ENCODE measurements at regions not wholly inside any gene's neighbourhood (a gene's known extent, or its start where the extent isn't known, plus 50 kb on each side); places are given as distances from the start of the nearest gene placed in this dataset.
"Not testable (repeated sequence)": the region's sequence is repeated elsewhere in the genome, so short reads cannot be mapped to it uniquely, and the experiment has no call there.

DNA sequence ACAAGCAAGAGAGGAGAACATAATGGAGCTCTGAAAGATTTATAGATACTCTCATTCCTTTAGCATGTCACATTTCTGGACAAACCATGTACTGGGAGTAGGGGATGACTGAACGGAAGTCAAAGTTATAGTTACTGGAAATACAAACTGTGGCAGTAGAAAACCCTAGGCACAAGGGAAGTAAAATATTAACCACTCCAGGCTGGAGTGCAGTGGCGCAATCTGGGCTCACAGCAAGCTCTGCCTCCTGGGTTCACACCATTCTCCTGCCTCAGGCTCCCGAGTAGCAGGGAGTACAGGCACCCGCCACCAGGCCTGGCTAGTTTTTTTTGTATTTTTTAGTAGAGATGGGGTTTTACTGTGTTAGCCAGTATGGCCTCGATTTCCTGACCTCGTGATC, 167.3 kb downstream of the KDM5D start:
- H3K9ac ChIP-seq (ENCODE audit: low read length), result no peak overlapping the region
- no peaks in the 10 kb centered on the region for H3K4me1 ChIP-seq (ENCODE audit: control insufficient read depth, insufficient read depth, low read length)
- H3K4me3 ChIP-seq (ENCODE audit: low read length), result no peak overlapping the region
- H3K27me3 ChIP-seq (ENCODE audit: control insufficient read depth, insufficient read depth, low read length), result no peaks in the 10 kb centered on the region
- H3K36me3 ChIP-seq (ENCODE audit: control insufficient read depth, insufficient read depth, low read length), result no peaks in the 10 kb centered on the region
- H3K9me3 ChIP-seq (ENCODE audit: control insufficient read depth, low read length), result no peaks in the 10 kb centered on the region

DNA sequence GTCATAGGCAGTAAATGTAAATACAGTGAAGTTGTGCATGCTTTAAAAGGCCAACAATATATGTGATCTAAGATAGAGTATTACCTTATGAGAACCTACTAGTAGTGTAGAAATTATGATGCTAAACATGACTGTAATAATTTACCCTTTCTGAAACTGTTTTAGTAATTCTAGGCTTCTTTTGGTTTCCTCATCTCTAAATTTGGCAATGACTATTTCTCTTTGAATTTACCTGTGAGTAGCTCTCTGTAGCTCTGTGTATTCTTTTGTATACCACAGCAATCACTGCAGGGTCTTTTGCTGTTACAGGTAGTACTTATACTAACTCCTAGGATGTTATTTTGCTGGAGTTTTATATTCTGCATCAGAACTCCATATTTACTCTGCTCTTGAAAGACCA, 169.6 kb downstream of the KDM5D start:
- Histone ChIP-seq H3K4me1 (ENCODE audit: control insufficient read depth, insufficient read depth, low read length) (no peaks in the 10 kb centered on the region), H3K9ac (ENCODE audit: low read length) (no peak overlapping the region), H3K36me3 (ENCODE audit: control insufficient read depth, insufficient read depth, low read length) (no peaks in the 10 kb centered on the region), H3K4me3 (ENCODE audit: low read length) (no peak overlapping the region), H3K27me3 (ENCODE audit: control insufficient read depth, insufficient read depth, low read length) (no peaks in the 10 kb centered on the region), H3K9me3 (ENCODE audit: control insufficient read depth, low read length) (no peaks in the 10 kb centered on the region)

DNA sequence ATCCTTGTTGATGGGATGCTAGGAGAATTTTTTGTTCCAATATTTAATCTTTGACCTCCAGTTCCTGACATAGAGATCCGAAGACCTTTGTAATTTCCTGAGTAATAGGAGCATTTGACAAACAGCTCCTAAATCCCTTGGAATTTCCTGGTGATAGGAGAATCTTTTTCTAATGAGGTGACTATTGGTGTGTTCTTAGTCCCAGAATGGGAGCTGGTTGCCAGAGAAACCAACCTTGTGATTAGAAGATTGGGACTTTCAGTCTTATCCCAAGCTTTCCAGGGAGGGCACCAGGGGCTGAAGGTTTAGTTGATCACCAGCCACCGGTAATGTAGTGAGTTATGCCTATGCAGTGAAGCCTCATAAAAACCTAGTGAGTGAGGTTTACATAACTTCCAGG, 170.9 kb downstream of the KDM5D start:
- Histone ChIP-seq H3K4me3 (ENCODE audit: low read length) (no peak overlapping the region), H3K4me1 (ENCODE audit: control insufficient read depth, insufficient read depth, low read length) (no peaks in the 10 kb centered on the region), H3K9me3 (ENCODE audit: control insufficient read depth, low read length) (no peaks in the 10 kb centered on the region), H3K9ac (ENCODE audit: low read length) (no peak overlapping the region), H3K27me3 (ENCODE audit: control insufficient read depth, insufficient read depth, low read length) (no peaks in the 10 kb centered on the region), H3K36me3 (ENCODE audit: control insufficient read depth, insufficient read depth, low read length) (no peaks in the 10 kb centered on the region)

DNA sequence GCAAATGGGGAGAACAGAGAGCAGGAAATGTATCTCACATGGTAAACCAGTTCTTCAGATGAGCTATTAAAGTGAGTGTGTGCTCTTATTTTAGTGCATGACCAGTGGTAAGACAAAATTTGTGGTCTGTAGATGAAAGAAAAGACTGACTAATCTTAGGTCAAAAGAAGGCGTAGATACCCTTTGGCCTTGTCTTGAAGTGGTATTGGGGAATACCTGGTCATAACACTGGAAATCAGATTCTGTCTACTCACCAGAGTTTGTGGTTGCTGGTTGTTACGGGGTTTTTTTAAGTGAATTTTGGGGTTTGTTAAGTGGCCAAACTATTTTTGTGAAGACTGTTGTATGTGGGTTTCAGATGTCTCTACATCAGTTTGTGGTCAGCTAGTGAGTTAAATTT, 173.5 kb downstream of the KDM5D start:
- H3K9ac ChIP-seq (ENCODE audit: low read length), result no peak overlapping the region
- no peak overlapping the region for H3K4me3 ChIP-seq (ENCODE audit: low read length)
- H3K36me3 ChIP-seq (ENCODE audit: control insufficient read depth, insufficient read depth, low read length), result no peaks in the 10 kb centered on the region
- H3K4me1 ChIP-seq (ENCODE audit: control insufficient read depth, insufficient read depth, low read length), result no peaks in the 10 kb centered on the region
- no peaks in the 10 kb centered on the region for H3K27me3 ChIP-seq (ENCODE audit: control insufficient read depth, insufficient read depth, low read length)
- no peaks in the 10 kb centered on the region for H3K9me3 ChIP-seq (ENCODE audit: control insufficient read depth, low read length)

DNA sequence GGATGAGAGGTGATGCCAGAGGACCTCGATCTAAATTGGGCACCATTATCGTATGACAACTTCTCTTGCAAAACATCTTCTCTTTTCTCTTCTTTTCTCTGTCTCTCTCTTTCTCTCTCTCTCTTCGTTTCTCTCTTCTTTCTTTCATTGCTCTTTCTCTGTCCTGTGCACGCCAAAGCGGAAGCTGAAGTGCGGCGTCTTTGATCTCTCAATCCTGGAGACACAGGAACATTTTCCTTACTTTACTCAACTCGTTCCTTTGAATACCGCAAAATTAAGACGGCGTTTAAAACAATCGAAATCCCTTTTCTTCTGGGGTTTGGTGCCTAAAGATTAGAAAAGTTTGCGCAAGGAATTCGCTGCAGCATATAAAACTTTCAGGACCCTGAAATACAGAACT, 176.6 kb downstream of the KDM5D start:
- Histone ChIP-seq H3K9me3 (ENCODE audit: control insufficient read depth, low read length) (no peaks in the 10 kb centered on the region), H3K4me1 (ENCODE audit: control insufficient read depth, insufficient read depth, low read length) (no peaks in the 10 kb centered on the region), H3K4me3 (ENCODE audit: low read length) (peak overlapping the region; percentile 71), H3K36me3 (ENCODE audit: control insufficient read depth, insufficient read depth, low read length) (no peaks in the 10 kb centered on the region), H3K27me3 (ENCODE audit: control insufficient read depth, insufficient read depth, low read length) (no peaks in the 10 kb centered on the region), H3K9ac (ENCODE audit: low read length) (peak overlapping the region; percentile 59)

DNA sequence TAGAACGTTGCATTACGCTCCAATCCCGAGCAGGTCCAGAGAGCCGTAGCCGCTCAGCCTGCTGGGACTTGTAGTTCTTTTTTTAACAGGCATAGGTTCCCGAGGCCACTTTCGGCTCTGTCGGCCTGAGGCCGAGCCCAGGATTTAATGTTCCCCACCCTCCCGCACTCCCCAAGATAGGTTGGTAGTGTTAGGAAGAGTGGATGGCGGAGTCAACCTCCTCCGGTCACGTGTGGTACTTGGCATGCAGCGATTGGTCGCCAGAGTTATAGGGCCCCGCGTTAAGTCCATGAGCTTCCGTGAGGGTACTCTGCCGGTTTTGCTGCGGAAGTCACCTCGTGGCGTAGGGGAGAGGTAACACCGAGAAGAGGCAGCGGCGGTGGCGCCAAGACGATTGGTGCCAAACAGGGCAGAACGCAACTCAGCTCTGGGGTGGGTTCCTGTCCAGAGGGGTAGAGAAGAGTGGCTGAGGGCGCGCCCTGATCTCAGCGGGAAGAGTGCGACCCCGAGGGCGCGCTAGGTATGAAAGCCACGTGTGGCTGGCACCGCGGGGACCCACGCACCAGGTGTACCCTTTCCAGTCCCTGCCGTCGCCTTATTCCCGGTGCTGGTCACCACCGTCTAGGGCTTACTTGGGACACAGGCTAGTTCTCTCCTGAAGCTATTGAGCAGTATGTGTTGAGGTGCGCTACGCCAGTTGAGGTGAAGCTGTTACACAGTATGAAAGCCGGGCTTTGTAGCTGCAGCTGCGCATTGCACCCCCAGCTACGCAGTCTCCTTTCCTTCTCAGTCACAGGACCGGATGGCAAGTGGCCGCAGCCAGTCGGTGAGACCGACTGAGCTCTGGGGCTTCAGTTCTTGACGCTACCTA, 177.2 kb downstream of the KDM5D start:
- H3K9me3 ChIP-seq (ENCODE audit: control insufficient read depth, low read length), result no peaks in the 10 kb centered on the region
- H3K4me1 ChIP-seq (ENCODE audit: control insufficient read depth, insufficient read depth, low read length), result no peaks in the 10 kb centered on the region
- peak overlapping the region; percentile 71 for H3K4me3 ChIP-seq (ENCODE audit: low read length)
- H3K36me3 ChIP-seq (ENCODE audit: control insufficient read depth, insufficient read depth, low read length), result no peaks in the 10 kb centered on the region
- H3K27me3 ChIP-seq (ENCODE audit: control insufficient read depth, insufficient read depth, low read length), result no peaks in the 10 kb centered on the region
- H3K9ac ChIP-seq (ENCODE audit: low read length), result peak overlapping the region; percentile 59

DNA sequence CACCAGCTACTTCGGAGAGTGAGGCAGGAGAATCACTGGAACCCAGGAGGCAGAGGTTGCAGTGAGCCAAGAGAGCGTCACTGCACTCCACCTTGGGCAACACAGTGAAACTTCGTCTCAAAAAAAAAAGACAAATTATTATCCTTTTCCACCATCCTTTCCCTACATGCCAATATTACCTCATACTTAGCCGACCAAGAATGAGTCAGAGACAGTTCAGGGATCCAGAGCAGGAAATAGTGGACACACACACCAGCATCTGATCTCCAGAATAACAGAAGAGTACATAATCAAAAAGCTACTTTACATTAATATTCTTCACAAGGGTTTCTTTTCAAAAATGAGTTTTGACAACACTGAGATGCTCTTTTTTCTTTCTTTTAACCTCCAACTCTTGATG, 185.4 kb downstream of the KDM5D start:
- Histone ChIP-seq H3K4me1 (ENCODE audit: control insufficient read depth, insufficient read depth, low read length) (no peaks in the 10 kb centered on the region), H3K9me3 (ENCODE audit: control insufficient read depth, low read length) (no peaks in the 10 kb centered on the region), H3K36me3 (ENCODE audit: control insufficient read depth, insufficient read depth, low read length) (no peaks in the 10 kb centered on the region), H3K27me3 (ENCODE audit: control insufficient read depth, insufficient read depth, low read length) (no peaks in the 10 kb centered on the region), H3K9ac (ENCODE audit: low read length) (no peak overlapping the region), H3K4me3 (ENCODE audit: low read length) (no peak overlapping the region)

DNA sequence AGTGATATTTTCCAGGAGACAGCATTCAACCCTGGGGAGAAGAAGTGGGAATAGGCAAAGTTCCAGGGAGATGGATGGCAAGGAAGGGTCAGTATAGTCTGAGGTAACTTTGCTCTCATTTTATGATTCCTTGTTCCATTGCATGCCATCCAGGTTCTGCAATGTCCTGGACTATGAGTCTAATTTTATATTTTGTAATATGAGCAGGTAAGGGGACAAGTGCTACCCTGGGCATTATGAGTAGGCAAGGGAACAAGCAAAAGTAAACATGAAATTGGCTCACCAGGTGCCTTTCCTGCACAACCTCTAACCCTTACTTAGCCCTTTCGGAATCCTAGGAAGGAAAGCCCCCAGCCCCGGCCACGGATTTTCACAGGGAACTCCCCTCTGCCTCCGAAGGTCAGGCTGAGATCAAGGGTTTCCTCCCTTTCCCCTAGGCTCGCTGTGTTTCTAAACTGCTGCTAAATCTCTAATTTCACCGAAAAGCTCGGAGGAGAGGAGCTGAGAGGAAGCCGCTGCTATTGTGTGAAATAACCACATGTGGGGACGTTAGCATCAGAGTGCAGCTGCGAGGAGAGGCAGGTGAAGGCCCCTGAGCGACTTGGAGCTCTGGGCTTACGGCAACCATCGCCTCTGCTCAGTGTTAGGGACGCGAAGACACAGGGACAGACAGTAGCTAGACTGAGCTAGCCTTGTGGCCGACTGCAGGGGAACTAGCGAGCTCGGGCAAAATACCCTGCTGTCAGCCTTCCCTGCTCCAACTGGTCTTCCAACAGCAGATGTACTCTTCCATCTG, 194.7 kb downstream of the KDM5D start:
- Histone ChIP-seq H3K27me3 (ENCODE audit: control insufficient read depth, insufficient read depth, low read length) (no peaks in the 10 kb centered on the region), H3K9ac (ENCODE audit: low read length) (no peak overlapping the region), H3K4me1 (ENCODE audit: control insufficient read depth, insufficient read depth, low read length) (no peaks in the 10 kb centered on the region), H3K36me3 (ENCODE audit: control insufficient read depth, insufficient read depth, low read length) (no peaks in the 10 kb centered on the region), H3K9me3 (ENCODE audit: control insufficient read depth, low read length) (no peaks in the 10 kb centered on the region), H3K4me3 (ENCODE audit: low read length) (no peak overlapping the region)

DNA sequence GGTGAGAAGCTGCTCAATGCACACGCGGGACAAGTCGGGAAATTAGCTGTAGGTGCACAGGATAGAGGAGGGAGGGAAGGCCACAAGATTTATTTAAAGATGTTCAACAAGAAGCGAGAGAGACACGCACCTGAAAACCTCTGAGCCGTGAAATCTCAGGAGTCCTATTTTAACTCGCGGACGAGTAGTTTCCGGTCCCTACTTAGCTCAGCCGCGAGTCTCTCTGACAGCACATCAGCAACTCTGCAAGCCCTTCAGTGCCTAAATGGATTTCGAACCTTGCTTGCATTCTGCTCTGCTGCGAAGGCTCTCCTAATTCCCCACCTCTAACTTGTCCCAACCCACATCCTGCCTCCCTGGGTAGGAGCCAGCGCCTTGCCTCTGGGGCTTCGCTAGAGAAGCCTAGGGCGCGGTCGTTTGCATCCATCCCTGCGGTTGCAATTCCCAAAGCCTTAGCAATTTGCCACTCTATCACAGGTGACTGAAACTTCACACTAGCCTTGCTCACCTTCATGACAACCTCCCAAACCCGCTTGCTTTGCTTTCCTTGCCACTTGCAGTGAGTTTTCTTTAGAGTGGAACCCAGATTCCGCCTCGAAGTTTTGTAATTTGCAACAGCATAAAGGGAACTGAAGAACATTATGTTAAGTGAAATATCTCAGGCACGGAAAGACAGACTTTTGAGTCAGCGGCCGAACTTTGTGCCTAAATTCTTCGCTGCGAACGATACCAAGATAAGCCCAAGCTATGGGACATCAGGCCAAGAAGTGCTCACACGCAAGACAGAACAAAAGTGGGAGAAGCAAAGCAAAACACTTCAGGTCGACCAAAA, 202.8 kb downstream of the KDM5D start:
- Histone ChIP-seq H3K4me3 (ENCODE audit: low read length) (no peak overlapping the region), H3K27me3 (ENCODE audit: control insufficient read depth, insufficient read depth, low read length) (peaks cover 7% of the 10 kb centered on the region)

DNA sequence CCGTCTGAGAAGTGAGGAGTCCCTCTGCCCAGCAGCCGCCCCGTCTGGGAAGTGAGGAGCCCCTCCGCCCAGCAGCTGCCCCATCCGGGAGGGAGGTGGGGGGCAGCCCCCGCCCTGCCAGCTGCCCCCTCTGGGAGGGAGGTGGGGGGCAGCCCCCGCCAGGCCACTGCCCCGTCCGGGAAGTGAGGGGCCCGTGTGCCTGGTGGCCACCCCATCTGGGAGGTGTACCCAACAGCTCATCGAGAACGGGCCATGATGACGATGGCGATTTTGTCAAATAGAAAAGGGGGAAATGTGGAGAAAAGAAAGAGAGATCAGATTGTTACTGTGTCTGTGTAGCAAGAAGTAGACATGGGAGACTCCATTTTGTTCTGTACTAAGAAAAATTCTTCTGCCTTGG, 208.8 kb downstream of the KDM5D start:
- not testable (repeated sequence) for H3K36me3 ChIP-seq (ENCODE audit: control insufficient read depth, insufficient read depth, low read length); H3K9me3 ChIP-seq (ENCODE audit: control insufficient read depth, low read length); H3K4me1 ChIP-seq (ENCODE audit: control insufficient read depth, insufficient read depth, low read length); H3K27me3 ChIP-seq (ENCODE audit: control insufficient read depth, insufficient read depth, low read length); H3K4me3 ChIP-seq (ENCODE audit: low read length); H3K9ac ChIP-seq (ENCODE audit: low read length)

More for the DNA sequence above, 202.8 kb downstream of the KDM5D start:
- Histone ChIP-seq H3K9ac (ENCODE audit: low read length) (no peak overlapping the region), H3K9me3 (ENCODE audit: control insufficient read depth, low read length) (no peaks in the 10 kb centered on the region), H3K4me1 (ENCODE audit: control insufficient read depth, insufficient read depth, low read length) (no peaks in the 10 kb centered on the region), H3K36me3 (ENCODE audit: control insufficient read depth, insufficient read depth, low read length) (no peaks in the 10 kb centered on the region)

DNA sequence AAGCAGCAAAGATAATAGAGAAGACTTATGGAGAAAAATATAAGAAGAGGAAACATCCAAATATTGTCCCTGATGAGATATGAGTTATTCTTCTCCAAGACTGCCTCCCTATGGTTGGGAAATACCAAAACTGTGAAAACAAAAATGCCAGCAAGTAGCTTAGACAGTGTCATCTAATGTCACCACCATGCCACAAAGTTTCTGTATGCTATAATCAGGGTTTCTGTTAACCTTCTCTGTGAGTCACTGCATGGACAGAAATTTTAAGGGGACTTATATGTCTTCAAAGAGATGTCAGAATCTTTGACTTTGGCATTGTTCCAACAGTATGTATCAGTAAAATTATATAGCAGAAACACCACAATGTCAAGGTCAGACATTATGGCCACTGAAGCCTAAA, 222.6 kb downstream of the KDM5D start:
- Histone ChIP-seq H3K9me3 (ENCODE audit: control insufficient read depth, low read length) (no peaks in the 10 kb centered on the region), H3K36me3 (ENCODE audit: control insufficient read depth, insufficient read depth, low read length) (no peaks in the 10 kb centered on the region), H3K27me3 (ENCODE audit: control insufficient read depth, insufficient read depth, low read length) (no peaks in the 10 kb centered on the region)

DNA sequence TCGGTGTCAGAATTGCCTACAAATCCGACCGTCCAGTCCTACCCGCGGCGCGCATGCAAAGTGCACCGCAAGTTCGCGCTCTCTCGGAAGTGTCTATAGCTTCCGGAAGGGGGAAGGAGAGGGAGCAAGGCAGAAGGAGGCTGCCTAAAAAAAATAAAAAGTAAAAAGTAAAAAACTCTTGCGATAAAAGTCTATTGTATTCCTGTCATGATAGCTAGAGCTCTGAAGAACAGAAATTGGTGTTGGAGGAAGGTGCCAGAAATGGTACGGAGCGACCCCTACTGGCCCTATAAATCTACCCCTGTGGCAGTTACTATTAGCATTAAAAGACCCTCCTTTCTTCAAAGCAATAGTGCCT, 241.5 kb downstream of the KDM5D start:
- H3K9me3 ChIP-seq (ENCODE audit: control insufficient read depth, low read length), result no peaks in the 10 kb centered on the region
- no peak overlapping the region for H3K4me3 ChIP-seq (ENCODE audit: low read length)
- H3K9ac ChIP-seq (ENCODE audit: low read length), result peak overlapping the region; percentile 34
- no peaks in the 10 kb centered on the region for H3K27me3 ChIP-seq (ENCODE audit: control insufficient read depth, insufficient read depth, low read length)
- no peaks in the 10 kb centered on the region for H3K4me1 ChIP-seq (ENCODE audit: control insufficient read depth, insufficient read depth, low read length)
- no peaks in the 10 kb centered on the region for H3K36me3 ChIP-seq (ENCODE audit: control insufficient read depth, insufficient read depth, low read length)

More for the DNA sequence above, 222.6 kb downstream of the KDM5D start:
- no peak overlapping the region for H3K4me3 ChIP-seq (ENCODE audit: low read length)
- H3K9ac ChIP-seq (ENCODE audit: low read length), result no peak overlapping the region
- H3K4me1 ChIP-seq (ENCODE audit: control insufficient read depth, insufficient read depth, low read length), result no peaks in the 10 kb centered on the region

All from mucosa of stomach (tissue), 1 donor.